Left ventricle myocardium superior (tissue), 1 donor: ENCODE measurements at regions not wholly inside any gene's neighbourhood (a gene's known extent, or its start where the extent isn't known, plus 50 kb on each side); places are given as distances from the start of the nearest gene placed in this dataset.

Experiments
- ATAC-seq: fragments of 200-7000 bp; cut with Tn5 transposase; one replicate; pipeline ENCODE4 v1.9.1; 2020; ENCODE audit warnings: mild to moderate bottlenecking, moderate library complexity
- DNase-seq: peaks from one replicate; pipeline ENCODE4 v3.0.0-alpha.2; 2020
- intact Hi-C: fragments of 100-400 bp; cut with micrococcal nuclease; formaldehyde crosslinking; loops from one replicate; pipeline ENCODE4 v1.11.0; 2022
- donor health status: DM: no; HTN: yes; CAD: no; lungs with severe emphysema.

- intact Hi-C loops, result no loop called here
- DNase-seq, result no peak
- ATAC-seq, result no peak
Measured at GRCh38 chr19:13573056-13573667, 66.9 kb upstream of the CACNA1A start.

- no peak for ATAC-seq
- intact Hi-C loops, result no loop called here
Measured at GRCh38 chr19:13561461-13561860, 55.2 kb upstream of the CACNA1A start.

GRCh38 chr19:13557756-13558398 lies 51.6 kb upstream of the CACNA1A start:
- ATAC-seq (no peak), DNase-seq (no peak)
- intact Hi-C loops, result no loop called here

More at GRCh38 chr19:13561461-13561860, 55.2 kb upstream of the CACNA1A start:
- DNase-seq, result no peak

GRCh38 chr19:13556552-13556951 lies 50.3 kb upstream of the CACNA1A start:
- DNase-seq (no peak), ATAC-seq (no peak)
- intact Hi-C loops, result no loop called here
